Activated CD8-positive, alpha-beta T cell treated with anti-CD3 and anti-CD28 coated beads for 36 hours (primary cell): ENCODE measurements at regions not wholly inside any gene's neighbourhood (a gene's known extent, or its start where the extent isn't known, plus 50 kb on each side); places are given as distances from the start of the nearest gene placed in this dataset.

ENCODE experiments used
- ATAC-seq: fragments of 200-7000 bp; cut with Tn5 transposase; one replicate; pipeline ENCODE4 v1.10.0; 2021; ENCODE audit warnings: mild to moderate bottlenecking, moderate library complexity
- CTCF ChIA-PET: fragments of 350-600 bp; sonication (Branson Sonifier 250); formaldehyde crosslinking; loops from one replicate; lab custom pipeline; 2021; ENCODE audit warnings: antibody characterized with exemption; lab: Charles Lee
- POLR2A ChIA-PET: fragments of 350-600 bp; sonication (Branson Sonifier 250); formaldehyde crosslinking; loops from one replicate; lab custom pipeline; 2021; ENCODE audit warnings: antibody characterized with exemption; lab: Charles Lee
- DNase-seq: peaks from one replicate; pipeline ENCODE4 v3.0.0-alpha.2; 2020
- H3K27ac Mint-ChIP-seq: one replicate; pipeline ENCODE4 v1.8.0; 2021; ENCODE audit warnings: mild to moderate bottlenecking, mixed read lengths
- H3K27me3 Mint-ChIP-seq: one replicate; pipeline ENCODE4 v1.8.0; 2021; ENCODE audit warnings: mixed read lengths
- H3K36me3 Mint-ChIP-seq: one replicate; pipeline ENCODE4 v1.8.0; 2021; ENCODE audit warnings: low read depth, mixed read lengths
- H3K4me1 Mint-ChIP-seq: one replicate; pipeline ENCODE4 v1.8.0; 2021; ENCODE audit warnings: low read depth, mixed read lengths
- H3K4me3 Mint-ChIP-seq: one replicate; pipeline ENCODE4 v1.8.0; 2021; ENCODE audit warnings: mild to moderate bottlenecking, moderate library complexity, mixed read lengths
- H3K9me3 Mint-ChIP-seq: one replicate; pipeline ENCODE4 v1.8.0; 2021; ENCODE audit warnings: mixed read lengths
- CTCF ChIP-seq: fragments of 200-600 bp; IDR thresholded peaks from one replicate; pipeline ENCODE4 v1.8.0; 2022; ENCODE audit warnings: antibody characterized with exemption, mild to moderate bottlenecking
- intact Hi-C: fragments of 100-400 bp; cut with micrococcal nuclease; formaldehyde crosslinking; loops from one replicate; pipeline ENCODE4 v1.10.0; 2022

GRCh38 chr2:183521911-183522310 lies 397.7 kb downstream of the NUP35 start:
- DNase-seq: no peak
- Mint-ChIP-seq H3K27me3 (no peaks in the 10 kb centered on the region), H3K9me3 (peaks cover 6% of the 10 kb centered on the region), H3K36me3 (no peaks in the 10 kb centered on the region), H3K4me1 (no peaks in the 10 kb centered on the region), H3K27ac (no peak overlapping the region), H3K4me3 (no peak overlapping the region)
- intact Hi-C loops: no loop called here
- POLR2A ChIA-PET: no interaction called here
- CTCF ChIA-PET: no interaction called here
- ATAC-seq: no peak
- no peak for TF ChIP-seq CTCF

- no peak for TF ChIP-seq CTCF
- CTCF ChIA-PET: no interaction called here
- H3K27ac Mint-ChIP-seq: no peak overlapping the region
Observed at GRCh38 chr2:183522489-183523266, 398.4 kb downstream of the NUP35 start.

GRCh38 chr2:183530333-183530901 lies 406.2 kb downstream of the NUP35 start:
- POLR2A ChIA-PET: no interaction called here
- no peak for DNase-seq
- Mint-ChIP-seq H3K27me3 (no peaks in the 10 kb centered on the region), H3K4me1 (no peaks in the 10 kb centered on the region), H3K4me3 (no peak overlapping the region), H3K9me3 (peaks cover 6% of the 10 kb centered on the region), H3K27ac (no peak overlapping the region), H3K36me3 (no peaks in the 10 kb centered on the region)
- ATAC-seq: no peak
- CTCF ChIA-PET: interaction anchor here (0.6 kb wide), 1 partner anchor 1592 kb away, joined by 3 read pairs; no protein-coding TSS in a partner anchor
- no peak for TF ChIP-seq CTCF
- intact Hi-C loops: no loop called here

More at GRCh38 chr2:183522489-183523266, 398.4 kb downstream of the NUP35 start:
- H3K27me3 Mint-ChIP-seq: no peaks in the 10 kb centered on the region
- ATAC-seq: no peak
- no peak for DNase-seq
- POLR2A ChIA-PET: no interaction called here
- peaks cover 9% of the 10 kb centered on the region for H3K9me3 Mint-ChIP-seq
- no peaks in the 10 kb centered on the region for H3K36me3 Mint-ChIP-seq
- H3K4me1 Mint-ChIP-seq: no peaks in the 10 kb centered on the region
- H3K4me3 Mint-ChIP-seq: no peak overlapping the region
- intact Hi-C loops: no loop called here

GRCh38 chr2:183532514-183532913 lies 408.3 kb downstream of the NUP35 start:
- H3K4me3 Mint-ChIP-seq: no peak overlapping the region
- no peaks in the 10 kb centered on the region for H3K36me3 Mint-ChIP-seq
- H3K4me1 Mint-ChIP-seq: no peaks in the 10 kb centered on the region
- peaks cover 4% of the 10 kb centered on the region for H3K9me3 Mint-ChIP-seq
- no peak for ATAC-seq
- CTCF ChIA-PET: no interaction called here
- no peaks in the 10 kb centered on the region for H3K27me3 Mint-ChIP-seq
- no peak for TF ChIP-seq CTCF
- POLR2A ChIA-PET: no interaction called here
- no peak overlapping the region for H3K27ac Mint-ChIP-seq
- DNase-seq: no peak
- intact Hi-C loops: no loop called here

- CTCF ChIA-PET: no interaction called here
- H3K9me3 Mint-ChIP-seq: no peaks in the 10 kb centered on the region
Observed at GRCh38 chr2:183533021-183533420, 408.8 kb downstream of the NUP35 start.

More at GRCh38 chr2:183533021-183533420, 408.8 kb downstream of the NUP35 start:
- no peaks in the 10 kb centered on the region for H3K4me1 Mint-ChIP-seq
- no peak for DNase-seq
- no peak for TF ChIP-seq CTCF
- POLR2A ChIA-PET: no interaction called here
- H3K4me3 Mint-ChIP-seq: no peak overlapping the region
- H3K27ac Mint-ChIP-seq: no peak overlapping the region
- no peaks in the 10 kb centered on the region for H3K36me3 Mint-ChIP-seq
- no peak for ATAC-seq
- H3K27me3 Mint-ChIP-seq: no peaks in the 10 kb centered on the region
- intact Hi-C loops: no loop called here
